Right forelimb (tissue), 1 donor: ENCODE measurements at regions not wholly inside any gene's neighbourhood (a gene's known extent, or its start where the extent isn't known, plus 50 kb on each side); places are given as distances from the start of the nearest gene placed in this dataset.
"Not testable (repeated sequence)": the region's sequence is repeated elsewhere in the genome, so short reads cannot be mapped to it uniquely, and the experiment has no call there.

Experiments used
- DNase-seq: peaks from one replicate; pipeline ENCODE4 v3.0.0-alpha.2; 2018

- no peak for DNase-seq
These were observed 63.3 kb downstream of the POU4F1 start for GRCh38 chr13:78540058-78540457.

- not testable (repeated sequence) for DNase-seq
These were observed 77.3 kb downstream of the POU4F1 start for GRCh38 chr13:78526044-78526443.

DNA sequence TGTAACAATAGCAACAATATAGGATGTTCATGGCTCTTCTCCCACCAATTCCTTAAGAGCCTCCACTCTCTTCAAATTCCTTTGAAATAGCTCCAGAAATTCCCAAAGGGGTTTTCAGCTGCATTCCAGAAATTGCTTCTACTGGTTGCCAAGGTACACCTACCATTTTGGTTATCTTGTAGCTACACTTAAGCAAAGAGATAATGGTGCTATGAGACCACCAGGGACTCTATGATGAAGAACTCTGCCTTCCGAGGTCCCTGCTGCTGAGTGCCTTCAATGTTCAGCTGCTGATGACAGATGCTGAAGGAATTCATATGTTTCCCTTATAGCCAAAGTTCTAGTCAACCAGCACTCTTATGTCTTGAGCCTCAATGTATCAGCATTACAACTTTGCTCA is 78.4 kb downstream of the POU4F1 start:
- DNase-seq = no peak

DNA sequence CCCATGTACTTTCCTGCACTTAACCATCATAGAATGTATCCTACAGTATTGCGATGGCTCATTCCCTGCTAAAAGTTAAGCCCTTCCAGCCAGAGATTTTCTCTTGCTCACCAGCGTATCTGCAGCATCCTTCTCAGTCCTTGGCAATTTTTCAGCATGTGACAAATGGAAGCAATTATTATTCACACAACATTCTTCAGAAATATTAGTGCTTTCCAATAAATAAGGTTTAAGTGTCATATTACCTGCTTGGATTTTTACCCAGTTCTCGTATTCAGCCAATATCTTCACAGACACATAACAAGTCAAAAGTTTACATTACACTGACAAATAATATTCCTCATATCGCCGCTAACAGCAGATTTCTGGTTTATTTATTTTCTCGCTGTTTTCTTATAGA is 82.3 kb downstream of the POU4F1 start:
- DNase-seq = no peak

DNA sequence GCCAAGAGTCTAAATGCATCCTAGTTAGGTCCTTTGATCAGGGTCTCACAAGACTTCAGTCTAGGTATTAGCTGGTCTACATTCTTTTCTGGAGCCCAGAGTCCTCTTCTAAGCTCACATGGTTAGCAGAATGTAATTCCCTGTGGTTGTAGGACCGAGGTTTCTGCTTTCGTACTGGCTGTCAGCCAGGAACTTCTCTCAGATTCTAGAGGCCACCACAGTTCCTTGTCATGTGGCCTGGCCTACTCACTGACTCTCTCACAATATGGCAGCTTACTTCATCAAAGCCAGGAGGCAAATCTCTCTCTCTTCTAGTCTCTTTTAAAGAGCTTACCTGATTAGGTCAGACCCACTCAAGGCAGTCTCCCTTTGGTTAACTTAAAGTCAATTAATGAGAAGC is 82.9 kb downstream of the POU4F1 start:
- no peak for DNase-seq

DNA sequence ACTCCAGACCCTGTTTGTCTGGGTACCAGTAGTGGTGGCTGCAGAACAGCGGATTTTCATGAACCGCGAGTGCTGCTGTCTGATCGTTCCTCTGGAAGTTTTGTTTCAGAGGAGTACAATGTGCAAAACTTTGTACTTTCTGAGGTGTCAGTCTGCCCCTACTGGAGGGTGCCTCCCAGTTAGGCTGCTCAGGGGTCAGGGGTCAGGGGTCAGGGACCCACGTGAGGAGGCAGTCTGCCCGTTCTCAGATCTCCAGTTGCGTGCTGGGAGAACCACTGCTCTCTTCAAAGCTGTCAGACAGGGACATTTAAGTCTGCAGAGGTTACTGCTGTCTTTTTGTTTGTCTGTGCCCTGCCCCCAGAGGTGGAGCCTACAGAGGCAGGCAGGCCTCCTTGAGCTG is 84.9 kb downstream of the POU4F1 start:
- DNase-seq = not testable (repeated sequence)

DNA sequence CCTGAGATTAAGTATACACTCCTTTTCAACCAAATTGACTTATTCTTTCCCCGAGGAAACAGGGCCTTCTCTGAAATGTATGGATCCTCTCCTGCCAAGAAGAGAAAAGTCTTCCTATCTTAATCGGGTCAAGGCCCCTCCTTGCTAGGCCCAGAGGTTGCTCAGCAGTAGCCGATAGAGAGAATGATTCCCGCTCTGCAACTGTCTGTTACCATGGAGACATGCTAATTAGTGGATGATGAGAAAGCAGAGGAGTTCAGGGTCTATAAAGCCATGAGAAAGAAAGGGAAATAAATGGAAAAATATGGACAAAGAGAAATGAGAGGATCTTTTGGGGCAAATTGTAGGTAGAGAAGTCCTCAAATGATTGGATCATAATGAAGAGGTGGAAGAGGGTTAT is 103.5 kb downstream of the POU4F1 start:
- DNase-seq = no peak

- DNase-seq = peak; percentile 45
These were observed 105.5 kb downstream of the POU4F1 start for GRCh38 chr13:78497702-78498355.

DNA sequence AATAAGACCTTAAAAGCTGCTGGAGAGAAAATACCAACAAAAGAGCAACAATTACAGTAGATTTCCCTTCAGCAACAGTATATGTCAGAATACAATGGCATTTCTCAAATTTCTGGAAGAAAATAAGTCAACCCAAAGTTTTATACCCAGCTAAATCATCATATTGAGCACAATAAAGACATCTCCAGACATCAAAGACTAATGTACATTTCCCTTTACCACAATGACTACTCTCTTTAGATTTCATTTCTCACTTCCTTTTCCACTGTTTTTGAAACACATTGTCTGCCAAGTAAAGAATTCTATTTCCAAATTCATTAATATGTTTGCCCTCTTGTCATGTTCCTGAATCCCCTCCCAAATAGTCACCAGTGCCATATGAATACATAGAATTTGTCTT is 111.4 kb downstream of the POU4F1 start:
- DNase-seq = no peak

GRCh38 chr13:78490225-78490624 is 113.1 kb downstream of the POU4F1 start:
- not testable (repeated sequence) for DNase-seq

DNA sequence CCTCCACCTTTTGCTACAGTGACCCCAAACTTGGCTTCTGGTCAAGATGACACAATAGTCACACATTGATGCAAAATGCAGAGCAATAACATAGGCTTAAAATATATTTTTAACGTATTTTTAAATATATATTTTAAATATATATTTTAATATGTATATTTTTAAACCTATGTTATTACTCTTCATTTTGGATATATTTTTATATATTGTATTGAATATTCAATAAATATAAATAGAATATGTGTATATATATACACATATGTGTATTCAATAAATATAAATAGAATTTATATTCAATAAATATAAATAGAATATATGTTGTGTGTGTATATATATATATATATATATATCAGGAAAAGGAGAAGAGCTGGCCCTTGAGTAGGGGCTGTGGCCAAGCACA is 115.6 kb downstream of the POU4F1 start:
- no peak for DNase-seq

DNA sequence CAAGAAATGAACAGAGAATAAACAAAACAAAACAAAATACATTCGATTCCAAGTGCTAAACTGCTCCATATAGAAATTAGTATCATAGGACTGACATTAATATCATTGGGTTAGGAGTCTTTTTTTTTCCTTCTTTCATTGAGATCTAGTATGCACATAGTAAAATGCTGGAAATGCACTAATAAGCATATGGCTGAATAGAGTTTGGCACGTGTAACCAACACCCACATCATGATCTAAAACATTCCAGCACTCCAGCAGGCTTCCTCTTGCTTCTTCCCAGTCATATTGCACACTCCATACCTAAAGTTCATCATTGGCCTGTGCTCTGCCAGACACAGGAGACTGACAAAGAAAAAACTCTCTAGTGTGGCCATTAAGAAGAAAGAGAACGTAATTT is 117.5 kb downstream of the POU4F1 start:
- DNase-seq = no peak

GRCh38 chr13:78478183-78478582 is 125.2 kb downstream of the POU4F1 start:
- DNase-seq = no peak

DNA sequence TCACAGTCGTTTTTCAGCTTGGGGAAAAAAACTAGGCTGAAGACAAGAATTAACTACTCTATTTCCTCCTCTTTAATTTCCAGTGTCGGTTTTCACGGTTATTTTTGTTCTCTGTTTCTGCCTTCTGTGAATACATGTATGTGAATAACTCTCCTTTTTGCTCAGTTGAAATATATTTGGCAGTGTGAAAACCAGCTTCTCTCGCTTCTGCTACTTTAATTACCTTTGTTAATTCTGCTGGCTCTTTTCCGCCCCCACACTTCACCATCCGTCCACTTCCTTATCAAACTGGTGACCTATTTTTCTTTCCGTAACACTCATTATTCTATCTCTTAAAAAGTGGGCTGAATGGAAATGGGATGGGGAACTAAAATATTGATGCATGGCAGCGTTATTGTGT is 126.4 kb downstream of the POU4F1 start:
- no peak for DNase-seq

DNA sequence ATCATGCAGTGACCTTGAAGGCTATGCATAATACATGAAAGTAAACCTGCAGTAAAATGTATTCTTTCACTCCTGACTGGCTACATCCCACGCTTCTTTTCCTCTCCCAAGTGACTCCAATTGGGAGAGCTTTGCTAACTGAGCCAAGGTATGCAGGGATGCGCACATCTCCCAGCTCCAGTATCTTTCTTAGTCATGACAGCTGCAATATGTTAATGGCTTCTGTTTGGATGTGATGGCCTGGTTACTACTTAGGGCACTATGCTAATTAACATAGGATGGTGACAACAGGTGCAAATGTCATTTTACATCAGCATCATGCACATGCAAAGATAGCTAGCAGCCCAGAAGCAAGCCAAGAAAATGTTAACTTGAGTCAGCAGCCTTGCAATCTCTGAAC is 134.7 kb downstream of the POU4F1 start:
- DNase-seq = no peak

- DNase-seq = no peak
These were observed 138.1 kb downstream of the POU4F1 start for GRCh38 chr13:78465250-78465649.

- no peak for DNase-seq
These were observed 143.2 kb downstream of the POU4F1 start for GRCh38 chr13:78460176-78460575.

DNA sequence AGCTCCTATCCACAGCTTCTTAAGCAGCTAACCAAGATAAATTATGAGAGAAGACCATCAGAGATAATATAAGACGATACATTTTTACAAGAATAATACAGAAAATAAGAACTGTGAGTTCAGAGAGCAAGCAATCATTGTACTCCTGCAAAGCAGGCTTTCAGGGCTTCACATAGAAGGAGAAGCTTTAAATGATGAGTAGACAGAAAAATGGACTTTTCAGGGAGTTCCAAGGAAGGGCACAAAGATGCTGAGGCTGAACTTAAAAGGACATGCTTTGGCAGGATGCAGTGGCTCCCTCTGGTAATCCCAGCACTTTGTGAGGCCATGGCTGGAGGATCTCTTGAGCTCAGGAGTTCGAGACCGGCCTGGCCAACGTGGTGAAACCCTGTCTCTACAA is 159.5 kb downstream of the POU4F1 start:
- DNase-seq = no peak

DNA sequence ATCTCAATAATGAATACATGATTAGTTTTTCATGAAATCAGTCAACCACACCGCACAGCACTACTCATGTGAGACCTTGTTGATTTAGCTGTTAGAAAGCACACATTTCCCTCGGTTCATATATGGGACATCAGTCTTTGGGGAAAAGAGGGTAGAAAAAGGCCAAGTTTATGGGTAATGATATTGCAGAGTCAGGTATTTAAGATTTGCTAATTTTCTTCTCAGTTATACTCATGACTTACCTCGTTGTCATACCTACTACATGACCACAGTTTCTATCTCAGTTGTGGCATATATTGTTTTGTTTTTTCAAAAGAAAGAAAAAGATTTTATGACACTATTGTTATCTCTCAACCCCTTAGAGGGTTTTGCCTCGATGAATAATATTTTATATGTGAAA is 165.6 kb downstream of the POU4F1 start:
- DNase-seq = no peak

DNA sequence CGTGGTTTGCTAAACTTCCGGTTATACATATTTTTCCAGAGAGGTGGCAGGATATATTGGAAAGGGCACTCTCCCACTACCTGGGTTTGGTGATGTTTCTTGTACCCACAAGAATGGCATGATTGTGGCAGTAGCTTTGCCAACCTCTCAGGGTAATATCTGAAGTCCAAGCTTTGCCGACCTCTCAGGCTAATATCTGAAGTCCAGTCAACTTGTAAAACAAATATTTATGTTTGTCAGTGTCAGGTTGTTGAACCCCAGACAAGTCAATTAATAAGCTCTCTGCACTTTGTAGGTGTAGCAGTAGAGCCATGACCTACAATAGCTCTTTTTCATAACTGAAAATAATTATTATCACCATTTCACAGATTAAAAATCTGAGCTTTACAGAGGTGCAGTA is 167.0 kb downstream of the POU4F1 start:
- no peak for DNase-seq

- DNase-seq = no peak
These were observed 172.0 kb downstream of the POU4F1 start for GRCh38 chr13:78431328-78431727.

GRCh38 chr13:78430811-78431210 is 172.5 kb downstream of the POU4F1 start:
- DNase-seq = no peak

DNA sequence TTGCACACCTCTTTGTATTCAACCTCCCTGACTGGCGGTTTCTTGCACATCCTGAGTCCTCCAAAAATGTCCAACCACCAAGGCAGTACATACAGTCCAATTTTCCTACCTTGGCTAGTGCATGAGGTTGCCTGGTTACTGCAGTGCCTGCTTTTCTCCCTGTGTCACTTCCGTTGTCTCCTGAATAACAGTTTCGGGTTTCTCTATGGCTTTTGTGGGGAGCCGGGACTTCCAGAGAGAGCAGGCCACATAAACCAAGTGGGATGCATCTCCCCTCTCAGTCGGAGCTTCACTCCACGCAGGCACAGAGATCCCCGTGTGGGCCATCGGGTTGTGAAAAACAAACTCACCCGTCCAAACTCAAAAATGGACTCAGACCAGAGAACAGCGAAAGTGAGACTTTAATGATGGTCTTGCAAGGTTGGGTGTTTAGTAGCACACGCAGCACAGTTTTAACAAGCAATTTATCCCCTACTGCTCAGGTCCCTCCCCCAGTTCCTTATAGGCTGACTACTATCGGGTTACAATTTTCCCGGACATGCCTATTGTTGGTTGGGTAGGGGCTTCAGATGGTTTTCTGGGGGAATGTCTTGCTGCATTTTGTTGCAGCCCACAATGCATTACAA is 173.1 kb downstream of the POU4F1 start:
- no peak for DNase-seq

DNA sequence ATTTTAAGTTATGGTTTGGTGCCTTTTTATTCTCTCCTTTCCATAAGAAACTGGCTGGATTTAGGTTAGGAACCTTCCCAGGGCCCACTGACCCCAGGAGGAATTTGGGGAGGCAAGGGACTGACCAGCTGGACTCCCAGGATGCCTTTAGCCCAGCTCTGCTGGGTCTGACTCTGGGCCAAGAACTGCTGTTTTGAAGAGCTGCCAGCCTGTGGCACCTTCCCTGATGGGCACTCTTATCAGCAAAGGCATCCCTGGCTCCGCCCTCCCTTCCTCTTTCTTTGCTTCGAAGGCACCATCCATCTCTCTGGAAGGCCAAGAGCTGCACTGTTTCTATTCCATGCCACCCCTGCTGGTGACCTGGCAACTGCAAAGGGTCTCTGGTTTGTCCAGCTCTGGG is 174.7 kb downstream of the POU4F1 start:
- no peak for DNase-seq

GRCh38 chr13:78426183-78426582 is 177.2 kb downstream of the POU4F1 start:
- DNase-seq = no peak
